Naive thymus-derived CD4-positive, alpha-beta T cell (primary cell): ENCODE measurements at regions not wholly inside any gene's neighbourhood (a gene's known extent, or its start where the extent isn't known, plus 50 kb on each side); places are given as distances from the start of the nearest gene placed in this dataset.

Source experiments
- ATAC-seq: fragments of 150-1000 bp; cut with Tn5 transposase; 2 replicates; pipeline ENCODE4 v1.10.0; 2021; ENCODE audit warnings: mild to moderate bottlenecking, moderate library complexity
- CTCF ChIA-PET: fragments of 350-600 bp; sonication (Branson Sonifier 250); formaldehyde crosslinking; loops from one replicate; lab custom pipeline; 2021; ENCODE audit warnings: antibody characterized with exemption; lab: Charles Lee
- POLR2A ChIA-PET: fragments of 350-600 bp; sonication (Branson Sonifier 250); formaldehyde crosslinking; loops from one replicate; lab custom pipeline; 2021; ENCODE audit warnings: antibody characterized with exemption, inconsistent platforms; lab: Charles Lee
- DNase-seq, 9 donors: peaks; one replicate each; pipeline versions ENCODE4 v3.0.0 to v3.0.0-alpha.2; 2020 to 2022; ENCODE audit warnings: mixed read lengths in 1 of 9
- H3K27ac ChIP-seq: one replicate; pipeline ENCODE4 v1.7.0; 2013; ENCODE audit warnings: mild to moderate bottlenecking, low read depth, low read length, moderate library complexity
- H3K27me3 ChIP-seq, 2 donors: one replicate each; pipeline ENCODE4 v1.7.0; 2013; ENCODE audit warnings: low read length in 2 of 2, mild to moderate bottlenecking in 2 of 2, moderate library complexity in 2 of 2; ENCODE audit not compliant: control insufficient read depth in 2 of 2, insufficient read depth in 2 of 2
- H3K36me3 ChIP-seq, 3 experiments: 1 replicate in 2 of 3; 2 replicates in 1 of 3; pipeline ENCODE4 v1.7.0; 2013; ENCODE audit warnings: low read length in 3 of 3, mild to moderate bottlenecking in 3 of 3, moderate library complexity in 1 of 3; ENCODE audit not compliant: insufficient read depth in 3 of 3, control insufficient read depth in 2 of 3
- H3K4me1 ChIP-seq, 2 donors: one replicate each; pipeline ENCODE4 v1.7.0; 2013; ENCODE audit warnings: low read length in 2 of 2, mild to moderate bottlenecking in 2 of 2, moderate library complexity in 1 of 2; ENCODE audit not compliant: control insufficient read depth in 2 of 2, insufficient read depth in 2 of 2
- H3K4me3 ChIP-seq: 2 replicates; pipeline ENCODE4 v1.7.0; 2013; ENCODE audit warnings: mild to moderate bottlenecking, low read length
- H3K9me3 ChIP-seq, 3 experiments: 1 replicate in 2 of 3; 2 replicates in 1 of 3; pipeline ENCODE4 v1.7.0; 2013; ENCODE audit warnings: low read length in 3 of 3; ENCODE audit not compliant: control insufficient read depth in 2 of 3
- H3K27ac Mint-ChIP-seq, 9 donors: one replicate each; pipeline ENCODE4 v1.8.0; 2020 to 2022; ENCODE audit warnings: mixed read lengths in 9 of 9, mild to moderate bottlenecking in 8 of 9, moderate library complexity in 5 of 9, inconsistent platforms in 2 of 9
- H3K27me3 Mint-ChIP-seq, 5 donors: one replicate each; pipeline ENCODE4 v1.8.0; 2021 to 2022; ENCODE audit warnings: mixed read lengths in 5 of 5, mild to moderate bottlenecking in 1 of 5
- H3K36me3 Mint-ChIP-seq, 5 donors: one replicate each; pipeline ENCODE4 v1.8.0; 2020 to 2022; ENCODE audit warnings: mixed read lengths in 5 of 5, mild to moderate bottlenecking in 3 of 5, inconsistent platforms in 1 of 5
- H3K4me1 Mint-ChIP-seq, 7 donors: one replicate each; pipeline ENCODE4 v1.8.0; 2020 to 2022; ENCODE audit warnings: mixed read lengths in 7 of 7, mild to moderate bottlenecking in 3 of 7, inconsistent platforms in 1 of 7
- H3K4me3 Mint-ChIP-seq, 10 donors: one replicate each; pipeline ENCODE4 v1.8.0; 2020 to 2022; ENCODE audit warnings: mild to moderate bottlenecking in 10 of 10, mixed read lengths in 10 of 10, moderate library complexity in 6 of 10, inconsistent platforms in 2 of 10
- H3K9me3 Mint-ChIP-seq, 11 donors: one replicate each; pipeline ENCODE4 v1.8.0; 2020 to 2022; ENCODE audit warnings: mixed read lengths in 11 of 11, mild to moderate bottlenecking in 4 of 11, inconsistent platforms in 1 of 11, moderate library complexity in 1 of 11
- intact Hi-C, 2 donors: fragments of 100-400 bp; cut with micrococcal nuclease; formaldehyde crosslinking; loops; one replicate each; pipeline ENCODE4 v1.15.1; 2023

- no peak overlapping the region for H3K4me3 ChIP-seq
- H3K27me3 ChIP-seq, result no peaks in the 10 kb centered on the region
- POLR2A ChIA-PET, result no interaction called here
- H3K36me3 ChIP-seq, result no peaks in the 10 kb centered on the region
- H3K9me3 ChIP-seq, result no peaks in the 10 kb centered on the region
- intact Hi-C loops, result no loop called here
- no peak for DNase-seq
- H3K27ac Mint-ChIP-seq, result no peak overlapping the region
- H3K9me3 Mint-ChIP-seq, result peaks cover 0 to 16% (median 3%) of the 10 kb centered on the region in 11 donors
- no peaks in the 10 kb centered on the region for H3K4me1 Mint-ChIP-seq
- ATAC-seq, result no peak
- H3K4me3 Mint-ChIP-seq, result no peak overlapping the region
- H3K27me3 Mint-ChIP-seq, result no peaks in the 10 kb centered on the region
- no peak overlapping the region for H3K27ac ChIP-seq
- H3K36me3 Mint-ChIP-seq, result no peaks in the 10 kb centered on the region
- H3K4me1 ChIP-seq, result no peaks in the 10 kb centered on the region
- CTCF ChIA-PET, result no interaction called here
These were observed 819.9 kb downstream of the BRINP3 start for GRCh38 chr1:189657715-189658114.

GRCh38 chr1:189658381-189658780 is 819.3 kb downstream of the BRINP3 start:
- ATAC-seq (no peak), DNase-seq (no peak)

GRCh38 chr1:189659731-189660130 is 817.9 kb downstream of the BRINP3 start:
- CTCF ChIA-PET, result interaction anchor here (0.6 kb wide), 1 partner anchor 601 kb away, joined by 3 read pairs; no protein-coding TSS in a partner anchor

More at GRCh38 chr1:189658381-189658780, 819.3 kb downstream of the BRINP3 start:
- Histone ChIP-seq H3K4me1 (no peaks in the 10 kb centered on the region), H3K27ac (no peak overlapping the region), H3K4me3 (no peak overlapping the region), H3K36me3 (no peaks in the 10 kb centered on the region), H3K9me3 (no peaks in the 10 kb centered on the region), H3K27me3 (no peaks in the 10 kb centered on the region)
- Mint-ChIP-seq H3K9me3 (peaks cover 0 to 15% (median 3%) of the 10 kb centered on the region in 11 donors), H3K27ac (no peak overlapping the region), H3K4me3 (no peak overlapping the region), H3K27me3 (no peaks in the 10 kb centered on the region), H3K4me1 (no peaks in the 10 kb centered on the region), H3K36me3 (no peaks in the 10 kb centered on the region)
- intact Hi-C loops, result no loop called here
- CTCF ChIA-PET, result no interaction called here
- POLR2A ChIA-PET, result no interaction called here

DNA sequence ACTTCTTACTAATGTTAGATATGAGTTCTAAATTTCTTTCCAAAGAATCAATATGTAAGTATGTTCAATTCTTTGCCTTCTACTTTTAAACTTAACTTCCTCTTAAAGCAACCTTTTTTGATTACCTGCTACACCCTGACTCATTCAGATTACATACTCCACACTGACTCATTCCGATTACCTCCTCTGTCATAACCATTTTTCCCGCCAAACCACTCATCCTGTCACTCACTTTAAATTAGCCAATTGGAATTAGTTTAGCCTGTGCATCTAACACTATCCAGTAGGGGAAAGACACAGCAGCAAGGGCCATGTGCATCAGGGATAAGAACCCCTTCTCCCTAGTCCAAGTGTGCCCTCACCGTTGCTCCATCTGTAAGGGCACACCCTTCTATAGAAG is 815.5 kb downstream of the BRINP3 start:
- Histone ChIP-seq H3K27ac (no peak overlapping the region), H3K9me3 (no peaks in the 10 kb centered on the region), H3K4me1 (no peaks in the 10 kb centered on the region), H3K4me3 (no peak overlapping the region), H3K27me3 (no peaks in the 10 kb centered on the region), H3K36me3 (no peaks in the 10 kb centered on the region)
- ATAC-seq (no peak), DNase-seq (no peak)
- H3K27ac Mint-ChIP-seq, result no peak overlapping the region
- H3K9me3 Mint-ChIP-seq, result peaks cover 0 to 14% (median 5%) of the 10 kb centered on the region in 11 donors
- CTCF ChIA-PET, result no interaction called here
- no peaks in the 10 kb centered on the region for H3K4me1 Mint-ChIP-seq
- intact Hi-C loops, result no loop called here
- POLR2A ChIA-PET, result no interaction called here
- no peak overlapping the region for H3K4me3 Mint-ChIP-seq
- H3K36me3 Mint-ChIP-seq, result no peaks in the 10 kb centered on the region
- no peaks in the 10 kb centered on the region for H3K27me3 Mint-ChIP-seq

More at GRCh38 chr1:189659731-189660130, 817.9 kb downstream of the BRINP3 start:
- ATAC-seq, result no peak
- H3K36me3 Mint-ChIP-seq, result no peaks in the 10 kb centered on the region
- H3K9me3 Mint-ChIP-seq, result peaks cover 0 to 8% (median 2%) of the 10 kb centered on the region in 11 donors
- H3K27ac Mint-ChIP-seq, result no peak overlapping the region
- H3K27ac ChIP-seq, result no peak overlapping the region
- H3K4me3 ChIP-seq, result no peak overlapping the region
- no peaks in the 10 kb centered on the region for H3K27me3 Mint-ChIP-seq
- H3K36me3 ChIP-seq, result no peaks in the 10 kb centered on the region
- intact Hi-C loops, result no loop called here
- H3K9me3 ChIP-seq, result no peaks in the 10 kb centered on the region
- DNase-seq, result no peak
- H3K4me3 Mint-ChIP-seq, result no peak overlapping the region
- H3K4me1 ChIP-seq, result no peaks in the 10 kb centered on the region
- H3K4me1 Mint-ChIP-seq, result no peaks in the 10 kb centered on the region
- no peaks in the 10 kb centered on the region for H3K27me3 ChIP-seq
- POLR2A ChIA-PET, result no interaction called here

- ChIA-PET POLR2A (no interaction called here), CTCF (no interaction called here)
These were observed 807.8 kb downstream of the BRINP3 start for GRCh38 chr1:189669846-189670245.

GRCh38 chr1:189673217-189673616 is 804.4 kb downstream of the BRINP3 start:
- intact Hi-C loops, result no loop called here
- Mint-ChIP-seq H3K36me3 (no peaks in the 10 kb centered on the region), H3K27me3 (no peaks in the 10 kb centered on the region), H3K4me1 (no peaks in the 10 kb centered on the region), H3K4me3 (no peak overlapping the region), H3K9me3 (peaks cover 0 to 15% (median 2%) of the 10 kb centered on the region in 11 donors), H3K27ac (no peak overlapping the region)
- Histone ChIP-seq H3K36me3 (no peaks in the 10 kb centered on the region), H3K27ac (no peak overlapping the region), H3K27me3 (no peaks in the 10 kb centered on the region), H3K9me3 (no peaks in the 10 kb centered on the region), H3K4me1 (no peaks in the 10 kb centered on the region), H3K4me3 (no peak overlapping the region)
- no peak for ATAC-seq
- DNase-seq, result no peak
- ChIA-PET POLR2A (no interaction called here), CTCF (no interaction called here)

More at GRCh38 chr1:189669846-189670245, 807.8 kb downstream of the BRINP3 start:
- H3K27me3 ChIP-seq, result no peaks in the 10 kb centered on the region
- no peak overlapping the region for H3K4me3 ChIP-seq
- Mint-ChIP-seq H3K4me1 (no peaks in the 10 kb centered on the region), H3K4me3 (no peak overlapping the region), H3K27ac (no peak overlapping the region), H3K27me3 (no peaks in the 10 kb centered on the region), H3K36me3 (no peaks in the 10 kb centered on the region), H3K9me3 (peaks cover 0 to 27% (median 8%) of the 10 kb centered on the region in 11 donors)
- DNase-seq, result no peak
- H3K27ac ChIP-seq, result no peak overlapping the region
- intact Hi-C loops, result no loop called here
- no peak for ATAC-seq
- H3K9me3 ChIP-seq, result no peaks in the 10 kb centered on the region
- H3K36me3 ChIP-seq, result no peaks in the 10 kb centered on the region
- no peaks in the 10 kb centered on the region for H3K4me1 ChIP-seq

DNA sequence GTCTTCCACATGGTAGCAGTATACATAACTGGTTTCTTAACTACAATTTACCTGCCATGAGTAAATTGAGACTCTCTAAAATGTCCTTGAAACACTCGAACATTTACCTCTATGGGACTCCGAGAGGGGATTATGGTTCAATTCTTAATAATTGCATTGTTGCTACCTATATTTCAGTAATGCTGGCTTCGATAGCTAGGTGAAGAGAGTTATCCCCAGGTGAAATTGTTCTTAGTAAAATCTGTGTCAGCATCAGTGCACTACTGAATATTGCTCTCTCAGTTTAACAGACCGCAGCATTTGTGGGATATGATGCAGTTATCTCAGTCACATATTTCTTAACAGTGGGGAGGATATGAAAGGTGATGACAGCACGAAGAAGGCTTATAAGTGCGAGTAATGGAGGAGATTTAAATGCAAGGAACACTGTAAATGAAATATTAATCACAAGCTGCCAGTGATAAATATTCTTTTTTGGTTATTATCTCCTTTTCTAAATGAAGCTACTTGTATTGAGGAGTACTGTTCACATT is 801.9 kb downstream of the BRINP3 start:
- H3K27me3 Mint-ChIP-seq, result no peaks in the 10 kb centered on the region

More for the DNA sequence above, 801.9 kb downstream of the BRINP3 start:
- Histone ChIP-seq H3K27me3 (no peaks in the 10 kb centered on the region), H3K27ac (no peak overlapping the region), H3K9me3 (no peaks in the 10 kb centered on the region), H3K4me1 (no peaks in the 10 kb centered on the region), H3K36me3 (no peaks in the 10 kb centered on the region), H3K4me3 (no peak overlapping the region)
- ChIA-PET CTCF (no interaction called here), POLR2A (no interaction called here)
- ATAC-seq (no peak), DNase-seq (no peak)
- Mint-ChIP-seq H3K4me3 (no peak overlapping the region), H3K36me3 (no peaks in the 10 kb centered on the region), H3K4me1 (no peaks in the 10 kb centered on the region), H3K27ac (no peak overlapping the region), H3K9me3 (peaks cover 0 to 13% (median 2%) of the 10 kb centered on the region in 11 donors)
- intact Hi-C loops, result no loop called here
